NCI-H1930 (cell line): ENCODE measurements at regions not wholly inside any gene's neighbourhood (a gene's known extent, or its start where the extent isn't known, plus 50 kb on each side); places are given as distances from the start of the nearest gene placed in this dataset.
"Not testable (repeated sequence)": the region's sequence is repeated elsewhere in the genome, so short reads cannot be mapped to it uniquely, and the experiment has no call there.

Experiments
- DNase-seq, 2 experiments: peaks; one replicate each; lab custom pipeline; 2025; lab: John Stamatoyannopoulos, UW

DNA sequence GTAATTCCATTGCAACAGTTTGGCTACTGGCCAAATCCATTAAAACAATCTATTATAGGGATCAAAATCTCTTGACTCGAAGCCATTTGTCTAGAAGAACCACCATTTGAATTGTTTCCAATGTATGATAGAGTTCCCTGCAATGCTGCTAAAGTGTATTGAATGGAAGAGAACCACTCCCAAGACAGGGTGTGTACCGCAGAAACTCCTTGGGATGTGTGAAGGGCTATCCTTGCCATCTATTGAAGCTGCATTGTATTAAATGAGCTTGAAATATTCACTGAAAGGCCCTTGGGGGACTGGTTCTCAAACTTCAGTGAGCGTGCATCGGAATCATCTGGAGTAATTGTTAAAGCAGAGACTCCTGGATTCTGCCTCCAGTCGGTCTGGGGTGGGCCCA is 260.4 kb upstream of the MEIS1 start:
- DNase-seq, result no peak

- DNase-seq, result no peak
Measured at GRCh38 chr2:66173645-66174044, 261.3 kb upstream of the MEIS1 start.

- DNase-seq, result no peak
Measured at GRCh38 chr2:66171530-66171929, 263.4 kb upstream of the MEIS1 start.

DNA sequence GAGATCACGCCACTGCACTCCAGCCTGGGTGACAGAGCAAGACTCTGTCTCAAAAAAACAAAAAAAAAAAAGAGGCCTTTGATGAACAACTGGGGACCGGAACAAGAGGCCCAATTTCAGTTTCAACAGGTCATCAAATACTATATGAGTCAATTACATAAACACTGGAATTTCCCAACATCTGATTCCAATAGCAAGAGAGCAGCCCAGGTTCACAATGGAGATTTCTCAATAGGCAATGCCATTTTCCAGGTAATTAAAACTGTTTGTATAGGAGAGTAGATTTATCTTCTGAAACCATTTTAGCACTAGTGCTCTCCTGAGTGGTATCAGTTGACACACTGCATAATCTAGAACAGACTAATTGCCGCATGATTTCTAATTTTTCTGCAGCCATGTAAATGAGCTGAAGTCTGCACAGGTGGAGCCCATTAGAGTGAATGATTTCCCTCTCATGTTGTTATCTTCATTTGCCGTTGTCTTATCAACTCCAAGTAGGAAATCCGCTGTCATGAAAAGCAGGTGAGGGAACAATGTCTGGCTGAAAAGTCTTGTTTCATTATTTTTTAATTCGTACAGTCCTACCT is 264.1 kb upstream of the MEIS1 start:
- DNase-seq, result no peak

- DNase-seq, result no peak
Measured at GRCh38 chr2:66169076-66169475, 265.8 kb upstream of the MEIS1 start.

- no peak for DNase-seq
Measured at GRCh38 chr2:66164470-66164869, 270.5 kb upstream of the MEIS1 start.

- DNase-seq, result no peak
Measured at GRCh38 chr2:66156171-66156570, 278.8 kb upstream of the MEIS1 start.

- no peak for DNase-seq
Measured at GRCh38 chr2:66153941-66154340, 281.0 kb upstream of the MEIS1 start.

DNA sequence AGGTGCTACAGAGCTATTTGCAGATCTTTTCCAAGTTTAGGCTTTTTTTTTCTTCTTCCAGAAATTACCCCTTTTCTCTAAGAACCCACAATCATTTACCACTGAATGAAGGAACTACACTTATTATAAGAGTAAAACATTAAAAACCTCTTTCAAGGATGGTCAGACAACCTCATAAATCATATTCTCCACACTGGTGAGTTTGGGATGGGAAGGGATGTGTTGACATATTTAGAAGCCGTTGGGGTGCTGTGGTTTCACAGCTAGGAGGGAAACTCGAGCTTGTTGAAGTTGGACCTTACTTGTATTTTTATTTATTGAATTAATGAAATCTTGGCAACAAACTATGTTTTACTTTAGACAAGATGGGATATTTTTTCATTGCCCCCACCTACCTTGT is 289.4 kb upstream of the MEIS1 start:
- DNase-seq, result no peak

GRCh38 chr2:66144324-66144723 is 290.6 kb upstream of the MEIS1 start:
- not testable (repeated sequence) for DNase-seq

DNA sequence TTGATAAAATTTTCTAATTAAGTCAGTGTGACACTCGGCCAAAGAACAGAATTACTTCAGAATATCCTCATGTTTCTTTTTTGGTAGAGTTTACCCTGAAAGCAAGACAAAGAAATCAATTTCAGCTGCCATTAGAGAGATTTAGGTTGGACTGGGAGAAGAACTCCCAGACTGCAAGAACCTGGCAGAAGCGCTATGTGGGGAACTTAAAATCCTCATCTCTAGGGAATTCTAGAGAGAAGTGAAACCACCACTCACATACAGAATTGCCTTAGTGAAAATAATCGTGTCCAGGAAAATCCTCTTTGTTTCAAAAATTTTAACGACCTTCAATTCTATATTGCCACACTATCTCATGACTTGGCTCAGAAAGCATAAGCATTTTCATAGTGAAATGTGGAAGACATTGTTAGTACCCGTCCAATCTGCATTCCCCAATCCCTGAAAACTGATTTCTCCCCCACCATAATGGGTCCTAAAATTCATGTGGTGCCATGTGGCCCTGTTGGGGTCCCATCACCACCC is 297.3 kb upstream of the MEIS1 start:
- no peak for DNase-seq

DNA sequence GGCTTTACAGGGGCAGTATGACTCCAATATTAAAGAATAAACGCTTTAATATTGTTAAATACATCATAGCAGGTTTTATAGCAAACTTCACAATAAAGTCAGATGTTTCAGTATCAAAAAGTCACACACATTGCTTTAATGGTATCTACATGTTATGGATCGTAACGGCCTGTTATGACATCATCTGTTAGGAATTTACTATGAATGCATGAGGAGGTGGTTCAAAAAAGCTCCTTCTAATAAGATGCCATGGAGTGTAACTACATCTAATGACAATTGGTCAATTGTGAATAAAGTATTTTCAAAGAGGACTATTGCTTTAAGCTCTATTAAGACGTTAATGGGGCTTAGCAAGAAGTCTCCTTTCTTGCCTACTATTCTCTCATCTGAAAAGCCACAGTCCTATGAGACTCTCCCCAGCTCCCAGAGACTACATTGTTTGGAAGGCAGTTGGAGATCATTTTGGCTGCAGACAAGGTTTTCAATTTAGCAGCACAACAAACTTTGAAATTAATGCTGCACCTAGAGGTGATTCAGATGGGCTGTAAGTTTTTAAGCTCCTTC is 300.7 kb upstream of the MEIS1 start:
- DNase-seq, result no peak

DNA sequence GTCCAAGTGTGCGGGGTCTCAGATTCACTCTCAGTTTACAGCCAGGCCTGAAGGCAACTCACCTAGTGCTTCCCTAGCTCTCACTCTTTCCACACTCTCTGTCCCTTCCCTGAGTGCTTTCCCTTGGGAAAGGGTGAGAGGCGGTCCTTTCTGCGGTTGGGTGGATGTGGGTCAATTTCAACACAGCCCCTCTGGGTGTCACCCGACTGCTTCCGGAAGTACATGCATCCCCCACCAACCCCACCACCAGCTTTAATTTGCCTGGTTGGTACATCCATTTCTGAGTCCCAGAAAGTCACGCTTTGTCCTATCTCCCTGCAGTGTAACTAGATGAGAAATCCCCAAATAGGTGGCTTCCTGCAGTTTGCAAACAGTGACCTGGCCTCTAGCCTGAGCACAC is 307.3 kb upstream of the MEIS1 start:
- DNase-seq, result no peak

- no peak for DNase-seq
Measured at GRCh38 chr2:66127061-66127460, 307.9 kb upstream of the MEIS1 start.

GRCh38 chr2:66125951-66126350 is 309.0 kb upstream of the MEIS1 start:
- no peak for DNase-seq

DNA sequence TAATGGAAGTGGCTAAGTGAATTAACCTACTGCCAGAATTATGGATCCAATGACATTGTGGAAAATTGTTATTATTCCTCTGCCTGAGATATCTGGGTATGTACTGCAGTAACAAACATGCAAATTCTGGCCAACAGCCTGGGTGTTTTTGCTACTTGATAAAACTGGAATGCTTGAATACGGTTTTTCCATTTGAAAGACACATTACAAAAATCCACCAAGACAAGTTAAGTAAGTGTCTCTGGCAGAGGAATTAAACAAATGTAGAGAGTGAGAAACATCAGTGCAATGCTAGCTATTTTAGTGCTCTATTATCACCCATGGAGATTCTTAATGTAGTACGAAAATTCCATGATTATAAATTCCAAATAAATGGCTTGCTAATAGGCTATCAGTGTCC is 312.4 kb upstream of the MEIS1 start:
- DNase-seq, result no peak

DNA sequence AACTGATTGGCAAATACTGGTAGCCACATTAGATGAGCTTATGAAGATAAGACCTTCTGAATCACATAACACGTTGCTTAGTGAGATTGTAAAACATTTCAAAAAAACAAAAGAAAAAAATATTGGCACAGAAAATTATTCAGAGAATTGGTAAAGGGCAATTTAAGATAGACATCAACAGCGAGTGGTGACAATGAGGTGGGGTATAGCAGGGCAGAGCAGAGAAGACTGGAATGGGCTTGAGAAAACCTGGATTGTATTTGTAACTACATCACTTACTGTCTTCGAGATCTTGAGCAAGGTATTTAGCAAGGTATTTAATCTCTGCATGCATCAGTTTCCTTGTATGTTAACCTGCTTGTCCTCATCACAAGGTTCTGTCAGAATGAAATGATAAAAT is 313.0 kb upstream of the MEIS1 start:
- no peak for DNase-seq

DNA sequence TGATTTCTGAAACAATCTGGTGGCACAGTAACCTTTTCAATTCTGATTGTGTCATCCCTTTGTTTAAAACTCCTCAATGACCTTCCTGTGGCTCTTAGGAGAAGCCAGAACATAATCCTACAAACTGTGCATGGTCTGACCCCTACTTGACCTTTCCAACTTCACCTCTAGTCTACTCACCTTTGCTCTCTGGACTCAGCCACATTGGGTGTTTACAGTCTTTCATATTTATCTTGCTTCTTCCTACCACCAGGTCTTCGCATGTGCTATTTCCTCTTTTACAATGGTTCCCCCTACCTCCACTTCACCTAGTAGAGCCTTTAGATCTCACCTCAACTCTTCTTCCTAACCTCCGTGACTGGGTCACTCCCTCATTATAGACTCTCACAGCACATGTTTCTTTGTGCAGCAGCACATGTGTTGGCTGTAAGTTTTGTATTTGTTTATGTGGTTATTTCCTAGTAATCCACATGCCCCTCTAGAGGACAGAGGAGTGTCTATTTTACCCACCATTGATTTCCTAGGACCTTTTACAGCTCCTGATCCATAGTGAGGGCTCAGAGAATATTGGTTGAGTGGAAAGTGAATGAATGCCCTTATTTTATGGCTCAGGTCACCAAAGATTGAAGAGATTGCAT is 320.8 kb upstream of the MEIS1 start:
- DNase-seq, result no peak

DNA sequence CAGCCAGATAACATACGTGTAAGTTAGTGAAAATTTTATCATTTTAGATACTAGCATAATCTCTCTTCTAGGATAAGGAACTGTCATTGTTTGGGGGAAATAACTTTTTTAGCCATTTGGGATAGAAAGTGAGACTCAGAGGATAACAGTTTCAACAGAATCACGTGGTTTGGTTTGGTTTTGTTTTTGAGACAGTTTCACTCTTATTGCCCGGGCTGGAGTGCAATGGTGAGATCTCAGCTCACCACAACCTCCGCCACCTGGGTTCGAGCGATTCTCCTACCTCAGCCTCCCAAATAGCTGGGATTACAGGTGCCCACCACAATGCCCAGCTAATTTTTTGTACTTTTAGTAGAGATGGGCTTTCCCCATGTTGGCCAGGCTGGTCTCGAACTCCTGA is 323.2 kb upstream of the MEIS1 start:
- DNase-seq, result no peak

DNA sequence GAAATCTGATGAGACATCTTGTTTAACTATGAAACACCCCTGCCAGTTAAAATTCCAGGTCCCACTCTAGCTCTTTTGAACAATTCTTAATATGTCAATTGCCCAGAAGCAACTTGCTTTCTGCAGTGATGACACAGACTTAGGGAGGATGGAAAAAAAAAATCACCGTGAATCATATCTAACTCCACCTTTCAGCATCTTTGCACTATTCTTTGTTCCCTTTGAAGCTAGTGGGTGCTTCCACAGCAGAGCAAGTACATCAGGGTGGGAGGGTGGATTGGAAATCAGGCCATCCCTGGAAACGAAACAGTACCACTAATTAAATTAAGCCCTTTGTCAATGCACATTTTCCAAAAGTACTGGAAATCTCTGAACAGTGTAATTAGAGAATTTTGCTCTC is 324.3 kb upstream of the MEIS1 start:
- DNase-seq, result no peak

- no peak for DNase-seq
Measured at GRCh38 chr2:66110086-66110485, 324.8 kb upstream of the MEIS1 start.

- DNase-seq, result no peak
Measured at GRCh38 chr2:66109419-66109818, 325.5 kb upstream of the MEIS1 start.

DNA sequence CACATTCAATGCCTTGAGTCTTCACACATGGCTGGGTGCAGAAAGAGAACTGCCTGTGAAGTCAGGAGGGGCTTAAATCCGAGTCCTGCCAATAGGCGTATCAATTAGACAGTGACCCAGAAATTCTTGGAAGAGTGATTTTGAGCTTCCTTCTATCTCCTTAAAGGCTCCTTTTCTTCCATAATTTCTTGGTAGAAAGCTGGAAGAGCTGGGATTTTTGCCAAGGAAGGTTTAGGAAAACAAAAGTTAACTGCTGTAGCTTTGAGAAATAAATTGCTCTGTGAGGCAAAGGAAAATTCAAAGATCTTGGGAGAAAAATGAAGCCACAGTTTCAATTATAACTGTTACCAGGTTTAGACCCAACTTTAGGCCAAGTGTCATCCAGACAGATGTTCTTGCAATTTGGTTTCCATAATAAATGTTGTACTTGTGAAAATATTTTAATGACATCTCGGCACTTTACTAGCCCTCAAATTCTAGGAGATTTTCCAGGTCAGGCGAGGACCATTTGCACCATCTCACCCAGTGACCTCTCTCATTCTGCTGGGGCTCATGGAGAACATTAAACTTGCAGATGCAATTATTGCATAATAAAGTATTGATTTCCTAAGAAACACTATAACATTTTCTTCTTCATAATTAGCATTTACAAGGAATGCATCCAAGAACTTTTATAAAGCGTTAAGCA is 329.7 kb upstream of the MEIS1 start:
- DNase-seq, result no peak
